ENCODE measurements at regions not wholly inside any gene's neighbourhood (a gene's known extent, or its start where the extent isn't known, plus 50 kb on each side); places are given as distances from the start of the nearest gene placed in this dataset.

GRCh38 chr14:48247977-48248376 is 572.6 kb upstream of the MDGA2 start:
- no peak overlapping the region for H3K27ac ChIP-seq (ENCODE audit: low read length)
- H3K4me2 ChIP-seq (ENCODE audit: low read length): no peak overlapping the region
- no TSS peak for BruUV-seq (replicated peaks)
- H3F3A ChIP-seq (ENCODE audit: low read length, unreplicated experiment): no peaks in the 10 kb centered on the region
- H2AFZ ChIP-seq (ENCODE audit: low read length): no peak overlapping the region
- intact Hi-C loops (cut with micrococcal nuclease): no loop called here
- TF ChIP-seq EZH2phosphoT487 (IDR thresholded peaks at IDR 0.05; ENCODE audit: borderline replicate concordance, low read length): no peak
- TF ChIP-seq CTCF (conservative IDR thresholded peaks at IDR 0.05; ENCODE audit: low read depth, low read length): no peak
- no peak for TF ChIP-seq EZH2 (IDR thresholded peaks at IDR 0.05; ENCODE audit: low read length, unreplicated experiment)
- H3K36me3 ChIP-seq (ENCODE audit: low read depth, low read length): no peaks in the 10 kb centered on the region
- ChIA-PET CTCF (no interaction called here), POLR2A (ENCODE audit: unreplicated experiment) (no interaction called here)
- H3K9me3 ChIP-seq (ENCODE audit: low read length): no peaks in the 10 kb centered on the region
- ATAC-seq (no peak), DNase-seq (no peak)
- no peaks in the 10 kb centered on the region for H4K20me1 ChIP-seq (ENCODE audit: low read length)
- H3K27me3 ChIP-seq (ENCODE audit: low read length): 0 out of 2 replicates have a peak, but pooled peaks cover 6% of the 10 kb centered on the region
- H3K4me1 ChIP-seq (ENCODE audit: insufficient read depth, low read length): no peaks in the 10 kb centered on the region
- no peaks in the 10 kb centered on the region for H3K79me2 ChIP-seq (ENCODE audit: low read length)
- no peak overlapping the region for H3K4me3 ChIP-seq (ENCODE audit: low read length)
- no peak overlapping the region for H3K9ac ChIP-seq (ENCODE audit: low read length)
- no peaks in the 10 kb centered on the region for H3K9me2 ChIP-seq (replicated peaks; ENCODE audit: low read length)

- no peak overlapping the region for H3K4me2 ChIP-seq (ENCODE audit: low read length)
- POLR2A ChIA-PET (ENCODE audit: unreplicated experiment): no interaction called here
These were observed 568.5 kb upstream of the MDGA2 start for GRCh38 chr14:48243900-48244299.

DNA sequence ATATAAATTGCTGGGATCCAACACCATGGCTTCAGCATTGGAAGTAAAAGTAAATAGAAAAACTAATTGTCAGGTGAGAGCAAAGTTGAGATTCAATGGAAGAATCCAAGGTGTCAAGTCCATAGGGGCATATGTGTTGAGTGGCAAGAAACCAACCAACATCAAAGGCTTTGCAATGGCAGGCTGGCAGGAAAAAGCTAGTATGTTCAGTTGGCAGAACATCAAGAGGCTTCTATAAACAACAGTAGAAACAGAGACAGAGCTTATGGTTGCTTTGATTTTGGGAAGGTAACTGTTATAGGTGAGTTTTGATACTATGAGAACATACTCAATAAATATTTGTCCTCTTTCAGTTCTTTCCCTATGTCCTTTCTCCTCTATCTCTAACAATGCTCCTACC is 553.7 kb upstream of the MDGA2 start:
- DNase-seq: no peak
- intact Hi-C loops (cut with micrococcal nuclease): no loop called here

More at GRCh38 chr14:48243900-48244299, 568.5 kb upstream of the MDGA2 start:
- no peak for DNase-seq
- Histone ChIP-seq H3K27me3 (ENCODE audit: low read length) (0 out of 2 replicates have a peak, but pooled peaks cover 6% of the 10 kb centered on the region), H3K4me3 (ENCODE audit: low read length) (no peak overlapping the region), H3K9me2 (replicated peaks; ENCODE audit: low read length) (no peaks in the 10 kb centered on the region), H3K36me3 (ENCODE audit: low read depth, low read length) (no peaks in the 10 kb centered on the region), H3K79me2 (ENCODE audit: low read length) (no peaks in the 10 kb centered on the region), H2AFZ (ENCODE audit: low read length) (no peak overlapping the region), H3F3A (ENCODE audit: low read length, unreplicated experiment) (no peaks in the 10 kb centered on the region), H3K9ac (ENCODE audit: low read length) (no peak overlapping the region), H4K20me1 (ENCODE audit: low read length) (no peaks in the 10 kb centered on the region), H3K4me1 (ENCODE audit: insufficient read depth, low read length) (no peaks in the 10 kb centered on the region), H3K27ac (ENCODE audit: low read length) (no peak overlapping the region), H3K9me3 (ENCODE audit: low read length) (no peaks in the 10 kb centered on the region)
- no peak for ATAC-seq
- BruUV-seq (replicated peaks): no TSS peak
- CTCF ChIA-PET: no interaction called here
- TF ChIP-seq CTCF (conservative IDR thresholded peaks at IDR 0.05; ENCODE audit: low read depth, low read length): no peak
- TF ChIP-seq EZH2phosphoT487 (IDR thresholded peaks at IDR 0.05; ENCODE audit: borderline replicate concordance, low read length): no peak
- TF ChIP-seq EZH2 (IDR thresholded peaks at IDR 0.05; ENCODE audit: low read length, unreplicated experiment): no peak
- intact Hi-C loops (cut with micrococcal nuclease): no loop called here

More for the DNA sequence above, 553.7 kb upstream of the MDGA2 start:
- Histone ChIP-seq H3K36me3 (ENCODE audit: low read depth, low read length) (no peaks in the 10 kb centered on the region), H3K27me3 (ENCODE audit: low read length) (no peaks in the 10 kb centered on the region), H3K27ac (ENCODE audit: low read length) (no peak overlapping the region), H3K9me3 (ENCODE audit: low read length) (no peaks in the 10 kb centered on the region), H3K9ac (ENCODE audit: low read length) (no peak overlapping the region), H3K4me3 (ENCODE audit: low read length) (no peak overlapping the region), H2AFZ (ENCODE audit: low read length) (no peak overlapping the region), H3K9me2 (replicated peaks; ENCODE audit: low read length) (no peaks in the 10 kb centered on the region), H3K4me1 (ENCODE audit: insufficient read depth, low read length) (no peaks in the 10 kb centered on the region), H4K20me1 (ENCODE audit: low read length) (no peaks in the 10 kb centered on the region), H3K79me2 (ENCODE audit: low read length) (no peaks in the 10 kb centered on the region), H3K4me2 (ENCODE audit: low read length) (no peak overlapping the region), H3F3A (ENCODE audit: low read length, unreplicated experiment) (no peaks in the 10 kb centered on the region)
- CTCF ChIA-PET: no interaction called here
- no peak for ATAC-seq
- no peak for TF ChIP-seq EZH2phosphoT487 (IDR thresholded peaks at IDR 0.05; ENCODE audit: borderline replicate concordance, low read length)
- no peak for TF ChIP-seq CTCF (conservative IDR thresholded peaks at IDR 0.05; ENCODE audit: low read depth, low read length)
- TF ChIP-seq EZH2 (IDR thresholded peaks at IDR 0.05; ENCODE audit: low read length, unreplicated experiment): no peak
- POLR2A ChIA-PET (ENCODE audit: unreplicated experiment): no interaction called here
- BruUV-seq (replicated peaks): no TSS peak
